Fibroblast of villous mesenchyme (primary cell): ENCODE measurements at regions not wholly inside any gene's neighbourhood (a gene's known extent, or its start where the extent isn't known, plus 50 kb on each side); places are given as distances from the start of the nearest gene placed in this dataset.
A peak's percentile ranks its signal among the peaks of the same experiment; 100 is the strongest.

Experiments used
- DNase-seq: peaks from one replicate; pipeline ENCODE4 v3.0.0-alpha.2; 2010; ENCODE audit warnings: low read depth
- H3K4me3 ChIP-seq: 2 replicates; pipeline ENCODE4 v1.5.1; 2011; ENCODE audit warnings: low read depth, mild to moderate bottlenecking, low read length
- TF ChIP-seq, protein P1 (sequence below): IDR thresholded peaks from 2 replicates; pipeline ENCODE4 v1.5.1; 2012; ENCODE audit warnings: low read depth, mild to moderate bottlenecking, low read length; ENCODE audit not compliant: insufficient read depth

DNA sequence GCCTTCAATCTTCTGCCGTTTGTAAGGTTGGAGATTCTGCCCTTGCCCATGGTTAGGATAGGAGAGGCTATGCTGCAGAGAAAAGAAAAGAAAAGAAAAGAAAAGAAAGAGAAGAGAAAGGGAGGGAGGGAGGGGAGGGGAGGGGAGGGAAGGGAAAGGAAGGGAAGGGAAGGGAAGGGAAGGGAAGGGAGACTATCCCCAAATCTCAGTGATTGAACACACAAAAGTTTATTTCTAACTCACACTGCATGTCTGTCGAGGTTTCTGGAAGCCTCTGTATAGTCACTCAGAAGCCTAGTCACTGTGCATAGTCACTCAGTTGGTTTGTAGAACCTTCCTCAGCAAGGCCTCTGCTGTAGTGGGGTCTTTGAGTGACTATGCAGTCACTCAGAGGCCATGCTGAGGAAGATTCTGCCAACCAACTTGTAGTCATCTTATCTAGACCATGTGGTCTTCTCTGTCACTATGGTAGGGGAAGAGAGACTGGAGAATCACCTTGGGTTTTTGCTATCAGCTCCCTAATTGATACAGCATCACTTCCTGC lies 52.3 kb upstream of the ABCC9 start:
- no peak overlapping the region for H3K4me3 ChIP-seq
- no peak for DNase-seq
- TF ChIP-seq, protein P1, sequence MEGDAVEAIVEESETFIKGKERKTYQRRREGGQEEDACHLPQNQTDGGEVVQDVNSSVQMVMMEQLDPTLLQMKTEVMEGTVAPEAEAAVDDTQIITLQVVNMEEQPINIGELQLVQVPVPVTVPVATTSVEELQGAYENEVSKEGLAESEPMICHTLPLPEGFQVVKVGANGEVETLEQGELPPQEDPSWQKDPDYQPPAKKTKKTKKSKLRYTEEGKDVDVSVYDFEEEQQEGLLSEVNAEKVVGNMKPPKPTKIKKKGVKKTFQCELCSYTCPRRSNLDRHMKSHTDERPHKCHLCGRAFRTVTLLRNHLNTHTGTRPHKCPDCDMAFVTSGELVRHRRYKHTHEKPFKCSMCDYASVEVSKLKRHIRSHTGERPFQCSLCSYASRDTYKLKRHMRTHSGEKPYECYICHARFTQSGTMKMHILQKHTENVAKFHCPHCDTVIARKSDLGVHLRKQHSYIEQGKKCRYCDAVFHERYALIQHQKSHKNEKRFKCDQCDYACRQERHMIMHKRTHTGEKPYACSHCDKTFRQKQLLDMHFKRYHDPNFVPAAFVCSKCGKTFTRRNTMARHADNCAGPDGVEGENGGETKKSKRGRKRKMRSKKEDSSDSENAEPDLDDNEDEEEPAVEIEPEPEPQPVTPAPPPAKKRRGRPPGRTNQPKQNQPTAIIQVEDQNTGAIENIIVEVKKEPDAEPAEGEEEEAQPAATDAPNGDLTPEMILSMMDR: no peak

DNA sequence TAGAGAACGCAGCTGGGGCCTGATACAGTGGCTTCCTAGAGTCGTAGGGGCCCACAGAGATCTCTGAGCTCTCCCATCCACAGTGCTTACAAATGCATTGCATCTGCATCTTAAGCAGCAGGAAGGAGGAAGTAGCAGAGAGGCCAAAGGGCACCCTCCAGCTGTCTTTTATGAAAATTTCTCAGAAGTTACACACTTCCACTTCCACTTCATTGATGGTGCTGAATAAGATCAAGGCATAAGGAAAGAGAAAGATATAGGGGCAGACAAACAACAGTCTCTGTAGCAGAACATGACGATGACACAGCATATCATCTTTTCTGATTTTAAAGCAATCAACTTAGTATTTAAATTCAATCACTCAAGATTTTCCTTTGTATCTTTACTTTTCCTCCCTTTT lies 51.6 kb upstream of the ABCC9 start:
- DNase-seq: peak; percentile 13
- TF ChIP-seq, protein P1: no peak

DNA sequence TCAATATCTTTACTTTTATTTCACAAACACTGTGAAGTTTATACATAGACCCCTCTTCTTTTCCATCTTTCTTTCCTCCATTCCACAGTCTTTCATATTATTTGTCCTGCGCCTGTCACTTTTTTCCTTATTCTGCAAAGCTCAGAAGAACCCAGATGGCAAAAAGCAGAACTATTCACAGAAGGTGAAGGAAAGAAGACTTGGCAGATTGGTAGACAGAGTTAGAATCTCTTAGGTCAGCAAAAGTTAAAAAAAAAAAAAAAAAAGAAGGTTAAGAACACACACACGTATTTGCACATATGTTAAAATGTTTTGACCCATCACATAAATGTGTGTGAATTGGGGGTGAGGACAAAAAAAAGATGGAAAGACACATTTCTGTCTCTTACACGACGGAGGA lies 50.3 kb upstream of the ABCC9 start:
- DNase-seq: no peak
- TF ChIP-seq, protein P1: no peak
- no peak overlapping the region for H3K4me3 ChIP-seq

More for the DNA sequence above, 51.6 kb upstream of the ABCC9 start:
- no peak overlapping the region for H3K4me3 ChIP-seq
